PFSK-1 (cell line): ENCODE measurements at regions not wholly inside any gene's neighbourhood (a gene's known extent, or its start where the extent isn't known, plus 50 kb on each side); places are given as distances from the start of the nearest gene placed in this dataset.

Experiments
- FOXP2 ChIP-seq: optimal IDR thresholded peaks from 2 replicates; pipeline ENCODE3; 2011; ENCODE audit warnings: borderline replicate concordance, control low read depth, inconsistent platforms; ENCODE audit not compliant: insufficient read depth; ENCODE audit errors: extremely low read length, extremely low read depth
- POLR2AphosphoS5 ChIP-seq: IDR thresholded peaks from 2 replicates; pipeline ENCODE4 v1.6.1; 2012; ENCODE audit warnings: low read depth, mild to moderate bottlenecking, control low read depth, low read length, moderate library complexity
- REST ChIP-seq, 2 experiments: IDR thresholded peaks; 2 replicates each; pipeline versions ENCODE4 v1.6.1 to v1.8.0; 2011 to 2012; ENCODE audit warnings: low read depth in 2 of 2, low read length in 2 of 2, control low read depth in 1 of 2, inconsistent platforms in 1 of 2, mild to moderate bottlenecking in 1 of 2, moderate library complexity in 1 of 2; ENCODE audit not compliant: insufficient read depth in 1 of 2
- SIN3A ChIP-seq: IDR thresholded peaks from 2 replicates; pipeline ENCODE4 v1.6.1; 2012; ENCODE audit warnings: mild to moderate bottlenecking, low read length, moderate library complexity, borderline replicate concordance; ENCODE audit not compliant: insufficient read depth
- TAF1 ChIP-seq: IDR thresholded peaks from 2 replicates; pipeline ENCODE4 v1.6.1; 2012; ENCODE audit warnings: low read length, control low read depth, borderline replicate concordance; ENCODE audit not compliant: insufficient read depth

GRCh38 chr14:99116741-99117295 lies 155.2 kb downstream of the BCL11B start:
- TF ChIP-seq TAF1 (no peak), SIN3A (no peak), POLR2AphosphoS5 (no peak), FOXP2 (no peak)

GRCh38 chr14:99117671-99118045 lies 154.3 kb downstream of the BCL11B start:
- TF ChIP-seq REST (IDR thresholded peaks at IDR 0.05; ENCODE audit: insufficient read depth in 1 of 2, low read depth in 2 of 2, low read length in 2 of 2) (no peak), TAF1 (no peak), POLR2AphosphoS5 (no peak), FOXP2 (no peak), SIN3A (no peak)

- TF ChIP-seq SIN3A (no peak), REST (IDR thresholded peaks at IDR 0.05; ENCODE audit: insufficient read depth in 1 of 2, low read depth in 2 of 2, low read length in 2 of 2) (no peak), TAF1 (no peak), POLR2AphosphoS5 (no peak), FOXP2 (no peak)
Observed at GRCh38 chr14:99118046-99118721, 153.8 kb downstream of the BCL11B start.

- TF ChIP-seq TAF1 = no peak
- no peak for TF ChIP-seq POLR2AphosphoS5
- TF ChIP-seq SIN3A = no peak
- TF ChIP-seq REST (IDR thresholded peaks at IDR 0.05; ENCODE audit: insufficient read depth in 1 of 2, low read depth in 2 of 2, low read length in 2 of 2) = no peak
- TF ChIP-seq FOXP2 = no peak
Observed at GRCh38 chr14:99118946-99119345, 153.1 kb downstream of the BCL11B start.
